SK-N-SH treated with all-trans-retinoic acid at 6 μM for 48 hours (cell line): ENCODE measurements at regions not wholly inside any gene's neighbourhood (a gene's known extent, or its start where the extent isn't known, plus 50 kb on each side); places are given as distances from the start of the nearest gene placed in this dataset.

Experiments used
- ATAC-seq: fragments of 200-7000 bp; cut with Tn5 transposase; 3 replicates; pipeline ENCODE4 v1.9.1; 2020; ENCODE audit warnings: mild to moderate bottlenecking, moderate library complexity
- BACH2 ChIP-seq: fragments of 250-450 bp; sonication (Bioruptor Pico); IDR thresholded peaks from 2 replicates; pipeline ENCODE4 v1.9.0; 2021; ENCODE audit warnings: mild to moderate bottlenecking, borderline replicate concordance
- CREB5 ChIP-seq: fragments of 250-450 bp; sonication (Bioruptor Pico); IDR thresholded peaks from 2 replicates; pipeline ENCODE4 v1.5.1; 2020; ENCODE audit warnings: low read depth, mild to moderate bottlenecking, moderate library complexity
- CSRNP3 ChIP-seq: fragments of 250-450 bp; sonication (Bioruptor Pico); IDR thresholded peaks from 2 replicates; pipeline ENCODE4 v1.5.1; 2021; ENCODE audit warnings: mild to moderate bottlenecking, moderate library complexity
- GLIS3 ChIP-seq: fragments of 250-450 bp; sonication (Bioruptor Pico); IDR thresholded peaks from 2 replicates; pipeline ENCODE4 v1.5.0; 2020; ENCODE audit warnings: mild to moderate bottlenecking, moderate library complexity
- ISL1 ChIP-seq: fragments of 250-450 bp; sonication (Bioruptor Pico); IDR thresholded peaks from 2 replicates; pipeline ENCODE4 v2.1.2; 2022; ENCODE audit warnings: mild to moderate bottlenecking, moderate library complexity
- OSR1 ChIP-seq: fragments of 250-450 bp; sonication (Bioruptor Pico); IDR thresholded peaks from 2 replicates; pipeline ENCODE4 v1.8.0; 2022; ENCODE audit warnings: moderate library complexity, mild to moderate bottlenecking, inconsistent platforms
- POU6F1 ChIP-seq: fragments of 250-450 bp; sonication (Bioruptor Pico); IDR thresholded peaks from 2 replicates; pipeline ENCODE4 v1.8.0; 2021; ENCODE audit warnings: low read depth, mild to moderate bottlenecking, moderate library complexity, borderline replicate concordance
- PPARA ChIP-seq: fragments of 250-450 bp; sonication (Bioruptor Pico); IDR thresholded peaks from 2 replicates; pipeline ENCODE4 v1.5.0; 2020; ENCODE audit warnings: mild to moderate bottlenecking, borderline replicate concordance
- RARB ChIP-seq: fragments of 250-450 bp; sonication (Bioruptor Pico); IDR thresholded peaks from 2 replicates; pipeline ENCODE4 v1.8.0; 2021; ENCODE audit warnings: mild to moderate bottlenecking, moderate library complexity
- SNAI2 ChIP-seq: fragments of 250-450 bp; sonication (Bioruptor Pico); IDR thresholded peaks from 2 replicates; pipeline ENCODE4 v1.5.0; 2020; ENCODE audit warnings: mild to moderate bottlenecking, moderate library complexity
- TCF4 ChIP-seq: fragments of 250-450 bp; sonication (Bioruptor Pico); IDR thresholded peaks from 2 replicates; pipeline ENCODE4 v1.8.0; 2021; ENCODE audit warnings: mild to moderate bottlenecking, moderate library complexity, borderline replicate concordance
- TOX ChIP-seq: fragments of 250-450 bp; sonication (Bioruptor Pico); IDR thresholded peaks from 2 replicates; pipeline ENCODE4 v1.8.0; 2021; ENCODE audit warnings: mild to moderate bottlenecking, moderate library complexity, borderline replicate concordance
- TSHZ2 ChIP-seq: fragments of 250-450 bp; sonication (Bioruptor Pico); IDR thresholded peaks from 2 replicates; pipeline ENCODE4 v1.5.0; 2020; ENCODE audit warnings: mild to moderate bottlenecking, moderate library complexity
- ZC3H10 ChIP-seq: fragments of 250-450 bp; sonication (Bioruptor Pico); IDR thresholded peaks from 2 replicates; pipeline ENCODE4 v1.5.1; 2021; ENCODE audit warnings: mild to moderate bottlenecking, moderate library complexity
- ZFP3 ChIP-seq: fragments of 250-450 bp; sonication (Bioruptor Pico); IDR thresholded peaks from 2 replicates; pipeline ENCODE4 v1.5.0; 2020; ENCODE audit warnings: mild to moderate bottlenecking, moderate library complexity
- ZFP30 ChIP-seq: fragments of 450-650 bp; formaldehyde crosslinking; IDR thresholded peaks from 2 replicates; pipeline ENCODE4 v1.5.0; 2022; ENCODE audit warnings: mild to moderate bottlenecking, moderate library complexity
- ZNF70 ChIP-seq: fragments of 450-650 bp; formaldehyde crosslinking; IDR thresholded peaks from 2 replicates; pipeline ENCODE4 v1.5.0; 2020; ENCODE audit warnings: mild to moderate bottlenecking, moderate library complexity
- ZNF8 ChIP-seq: fragments of 450-650 bp; formaldehyde crosslinking; IDR thresholded peaks from 2 replicates; pipeline ENCODE4 v1.5.0; 2020; ENCODE audit warnings: mild to moderate bottlenecking, moderate library complexity

GRCh38 chr4:156654410-156654809, 317.2 kb downstream of the PDGFC start:
- TF ChIP-seq TSHZ2 (CRISPR knock-in tag) (no peak), ZFP3 (no peak), SNAI2 (CRISPR knock-in tag) (no peak), ZNF8 (CRISPR knock-in tag) (no peak), ZC3H10 (no peak), OSR1 (CRISPR knock-in tag) (no peak), ZFP30 (CRISPR knock-in tag) (no peak), PPARA (CRISPR knock-in tag) (no peak), RARB (no peak), BACH2 (CRISPR knock-in tag) (no peak), GLIS3 (CRISPR knock-in tag) (no peak), POU6F1 (CRISPR knock-in tag) (no peak)
- TF ChIP-seq, all 23 proteins: peak for 0
- no peak for ATAC-seq

- no peak for ATAC-seq
- no peak for TF ChIP-seq ZFP30 (CRISPR knock-in tag)
Observed at GRCh38 chr4:156643826-156644225, 327.8 kb downstream of the PDGFC start.

- TF ChIP-seq CREB5 (no peak), TCF4 (CRISPR knock-in tag) (no peak), TSHZ2 (CRISPR knock-in tag) (no peak), ZC3H10 (no peak), GLIS3 (CRISPR knock-in tag) (no peak), ZNF8 (CRISPR knock-in tag) (no peak)
- ATAC-seq, result peak; percentile 54
Observed at GRCh38 chr4:156642161-156642560, 329.4 kb downstream of the PDGFC start.

GRCh38 chr4:156638925-156639605, 332.5 kb downstream of the PDGFC start:
- peak; percentile 70 for ATAC-seq
- TF ChIP-seq TOX (CRISPR knock-in tag) (no peak), ZFP3 (no peak), PPARA (CRISPR knock-in tag) (no peak), POU6F1 (CRISPR knock-in tag) (no peak), ZC3H10 (no peak), CREB5 (no peak), ISL1 (CRISPR knock-in tag) (no peak), GLIS3 (CRISPR knock-in tag) (no peak), TSHZ2 (CRISPR knock-in tag) (no peak), ZNF70 (no peak), CSRNP3 (no peak)
